Activated naive CD4-positive, alpha-beta T cell treated with anti-CD3 and anti-CD28 coated beads, Interleukin-2, amount 10 ng/mL, durations not matched to agents 7 days and 5 days (primary cell): ENCODE measurements at regions not wholly inside any gene's neighbourhood (a gene's known extent, or its start where the extent isn't known, plus 50 kb on each side); places are given as distances from the start of the nearest gene placed in this dataset.

Source experiments
- CTCF ChIA-PET: fragments of 350-600 bp; sonication (Branson Sonifier 250); formaldehyde crosslinking; loops from one replicate; lab custom pipeline; 2021; ENCODE audit warnings: antibody characterized with exemption; lab: Charles Lee
- DNase-seq: peaks from one replicate; pipeline ENCODE4 v3.0.0-alpha.2; 2020
- H3K27ac Mint-ChIP-seq: one replicate; pipeline ENCODE4 v1.8.0; 2021; ENCODE audit warnings: mild to moderate bottlenecking, moderate library complexity, mixed read lengths
- H3K27me3 Mint-ChIP-seq: one replicate; pipeline ENCODE4 v1.8.0; 2021; ENCODE audit warnings: mild to moderate bottlenecking, mixed read lengths
- H3K36me3 Mint-ChIP-seq: one replicate; pipeline ENCODE4 v1.8.0; 2021; ENCODE audit warnings: mixed read lengths
- H3K4me1 Mint-ChIP-seq: one replicate; pipeline ENCODE4 v1.8.0; 2021; ENCODE audit warnings: mixed read lengths
- H3K4me3 Mint-ChIP-seq: one replicate; pipeline ENCODE4 v1.8.0; 2021; ENCODE audit warnings: mild to moderate bottlenecking, moderate library complexity, mixed read lengths
- H3K9me3 Mint-ChIP-seq: one replicate; pipeline ENCODE4 v1.8.0; 2021; ENCODE audit warnings: mixed read lengths

- no peak overlapping the region for H3K4me3 Mint-ChIP-seq
- CTCF ChIA-PET: no interaction called here
- peaks cover 7% of the 10 kb centered on the region for H3K27me3 Mint-ChIP-seq
- no peak overlapping the region for H3K27ac Mint-ChIP-seq
- no peaks in the 10 kb centered on the region for H3K36me3 Mint-ChIP-seq
- DNase-seq: no peak
- no peaks in the 10 kb centered on the region for H3K9me3 Mint-ChIP-seq
- no peaks in the 10 kb centered on the region for H3K4me1 Mint-ChIP-seq
Measured at GRCh38 chr11:110883256-110883655, 171.0 kb upstream of the ARHGAP20 start.

- Mint-ChIP-seq H3K4me1 (no peaks in the 10 kb centered on the region), H3K9me3 (no peaks in the 10 kb centered on the region), H3K27me3 (peaks cover under 1% of the 10 kb centered on the region), H3K27ac (no peak overlapping the region), H3K4me3 (no peak overlapping the region), H3K36me3 (no peaks in the 10 kb centered on the region)
- CTCF ChIA-PET: no interaction called here
- DNase-seq: no peak
Measured at GRCh38 chr11:110878513-110878912, 166.3 kb upstream of the ARHGAP20 start.

- no peak overlapping the region for H3K4me3 Mint-ChIP-seq
- no peaks in the 10 kb centered on the region for H3K4me1 Mint-ChIP-seq
- DNase-seq: no peak
- no peak overlapping the region for H3K27ac Mint-ChIP-seq
- no peaks in the 10 kb centered on the region for H3K36me3 Mint-ChIP-seq
- H3K27me3 Mint-ChIP-seq: no peaks in the 10 kb centered on the region
- no peaks in the 10 kb centered on the region for H3K9me3 Mint-ChIP-seq
- CTCF ChIA-PET: no interaction called here
Measured at GRCh38 chr11:110874437-110875030, 162.3 kb upstream of the ARHGAP20 start.

GRCh38 chr11:110873975-110874374 lies 161.7 kb upstream of the ARHGAP20 start:
- Mint-ChIP-seq H3K27me3 (no peaks in the 10 kb centered on the region), H3K9me3 (no peaks in the 10 kb centered on the region), H3K4me3 (no peak overlapping the region), H3K27ac (no peak overlapping the region), H3K4me1 (no peaks in the 10 kb centered on the region), H3K36me3 (no peaks in the 10 kb centered on the region)
- CTCF ChIA-PET: no interaction called here
- DNase-seq: no peak

GRCh38 chr11:110870816-110871522 lies 158.7 kb upstream of the ARHGAP20 start:
- Mint-ChIP-seq H3K4me3 (no peak overlapping the region), H3K4me1 (no peaks in the 10 kb centered on the region), H3K27me3 (no peaks in the 10 kb centered on the region), H3K27ac (no peak overlapping the region), H3K36me3 (no peaks in the 10 kb centered on the region), H3K9me3 (no peaks in the 10 kb centered on the region)
- DNase-seq: no peak
- CTCF ChIA-PET: no interaction called here

- Mint-ChIP-seq H3K27ac (no peak overlapping the region), H3K9me3 (no peaks in the 10 kb centered on the region), H3K4me3 (no peak overlapping the region), H3K4me1 (no peaks in the 10 kb centered on the region), H3K27me3 (no peaks in the 10 kb centered on the region), H3K36me3 (no peaks in the 10 kb centered on the region)
- DNase-seq: no peak
- CTCF ChIA-PET: no interaction called here
Measured at GRCh38 chr11:110867951-110868350, 155.7 kb upstream of the ARHGAP20 start.

- Mint-ChIP-seq H3K27me3 (no peaks in the 10 kb centered on the region), H3K4me1 (no peaks in the 10 kb centered on the region), H3K27ac (no peak overlapping the region), H3K9me3 (no peaks in the 10 kb centered on the region), H3K4me3 (no peak overlapping the region), H3K36me3 (no peaks in the 10 kb centered on the region)
- CTCF ChIA-PET: no interaction called here
- no peak for DNase-seq
Measured at GRCh38 chr11:110866081-110866480, 153.8 kb upstream of the ARHGAP20 start.

- DNase-seq: no peak
- no peaks in the 10 kb centered on the region for H3K27me3 Mint-ChIP-seq
- no peak overlapping the region for H3K27ac Mint-ChIP-seq
- no peaks in the 10 kb centered on the region for H3K36me3 Mint-ChIP-seq
- no peak overlapping the region for H3K4me3 Mint-ChIP-seq
- no peaks in the 10 kb centered on the region for H3K9me3 Mint-ChIP-seq
- no peaks in the 10 kb centered on the region for H3K4me1 Mint-ChIP-seq
- CTCF ChIA-PET: no interaction called here
Measured at GRCh38 chr11:110862407-110862806, 150.2 kb upstream of the ARHGAP20 start.

GRCh38 chr11:110860461-110860860 lies 148.2 kb upstream of the ARHGAP20 start:
- H3K27ac Mint-ChIP-seq: no peak overlapping the region
- H3K36me3 Mint-ChIP-seq: no peaks in the 10 kb centered on the region
- H3K4me1 Mint-ChIP-seq: no peaks in the 10 kb centered on the region
- no peak for DNase-seq
- CTCF ChIA-PET: interaction anchor here (0.6 to 1.2 kb wide), 2 partner anchors 48 to 72 kb away, joined by 3 read pairs; no protein-coding TSS in a partner anchor
- H3K4me3 Mint-ChIP-seq: no peak overlapping the region
- no peaks in the 10 kb centered on the region for H3K27me3 Mint-ChIP-seq
- no peaks in the 10 kb centered on the region for H3K9me3 Mint-ChIP-seq

- no peaks in the 10 kb centered on the region for H3K9me3 Mint-ChIP-seq
- CTCF ChIA-PET: interaction anchor here (0.6 to 1.2 kb wide), 2 partner anchors 49 to 72 kb away, joined by 3 read pairs; no protein-coding TSS in a partner anchor
- no peaks in the 10 kb centered on the region for H3K36me3 Mint-ChIP-seq
- H3K27ac Mint-ChIP-seq: no peak overlapping the region
- H3K27me3 Mint-ChIP-seq: no peaks in the 10 kb centered on the region
- no peaks in the 10 kb centered on the region for H3K4me1 Mint-ChIP-seq
- DNase-seq: no peak
- no peak overlapping the region for H3K4me3 Mint-ChIP-seq
Measured at GRCh38 chr11:110859998-110860397, 147.8 kb upstream of the ARHGAP20 start.

- Mint-ChIP-seq H3K4me1 (no peaks in the 10 kb centered on the region), H3K27ac (no peak overlapping the region), H3K9me3 (no peaks in the 10 kb centered on the region), H3K36me3 (no peaks in the 10 kb centered on the region), H3K27me3 (peaks cover 3% of the 10 kb centered on the region), H3K4me3 (no peak overlapping the region)
- CTCF ChIA-PET: interaction anchor here (0.6 to 0.7 kb wide), 2 partner anchors 73 to 372 kb away, joined by 3 read pairs; no protein-coding TSS in a partner anchor
- DNase-seq: no peak
Measured at GRCh38 chr11:110859240-110859840, 147.1 kb upstream of the ARHGAP20 start.

- H3K27ac Mint-ChIP-seq: no peak overlapping the region
- CTCF ChIA-PET: interaction anchor here (0.7 kb wide), 1 partner anchor 373 kb away, joined by 3 read pairs; no protein-coding TSS in a partner anchor
Measured at GRCh38 chr11:110858547-110858921, 146.3 kb upstream of the ARHGAP20 start.

GRCh38 chr11:110857892-110858546 lies 145.8 kb upstream of the ARHGAP20 start:
- CTCF ChIA-PET: no interaction called here
- H3K27ac Mint-ChIP-seq: no peak overlapping the region
- H3K27me3 Mint-ChIP-seq: peaks cover 4% of the 10 kb centered on the region
- H3K9me3 Mint-ChIP-seq: no peaks in the 10 kb centered on the region
- no peak for DNase-seq
- H3K4me3 Mint-ChIP-seq: no peak overlapping the region
- H3K36me3 Mint-ChIP-seq: no peaks in the 10 kb centered on the region
- no peaks in the 10 kb centered on the region for H3K4me1 Mint-ChIP-seq

More at GRCh38 chr11:110858547-110858921, 146.3 kb upstream of the ARHGAP20 start:
- Mint-ChIP-seq H3K27me3 (peaks cover 4% of the 10 kb centered on the region), H3K4me3 (no peak overlapping the region), H3K36me3 (no peaks in the 10 kb centered on the region), H3K9me3 (no peaks in the 10 kb centered on the region), H3K4me1 (no peaks in the 10 kb centered on the region)
- no peak for DNase-seq

- no peaks in the 10 kb centered on the region for H3K36me3 Mint-ChIP-seq
- no peaks in the 10 kb centered on the region for H3K4me1 Mint-ChIP-seq
- H3K27ac Mint-ChIP-seq: no peak overlapping the region
- peaks cover 4% of the 10 kb centered on the region for H3K27me3 Mint-ChIP-seq
- CTCF ChIA-PET: no interaction called here
- H3K9me3 Mint-ChIP-seq: no peaks in the 10 kb centered on the region
- DNase-seq: no peak
- no peak overlapping the region for H3K4me3 Mint-ChIP-seq
Measured at GRCh38 chr11:110856996-110857812, 145.0 kb upstream of the ARHGAP20 start.
